CD4-positive, alpha-beta T cell treated with Interleukin-4 for 1 hour (primary cell): ENCODE measurements at regions not wholly inside any gene's neighbourhood (a gene's known extent, or its start where the extent isn't known, plus 50 kb on each side); places are given as distances from the start of the nearest gene placed in this dataset.

Source experiments
- DNase-seq, 2 donors: peaks; one replicate each; pipeline ENCODE4 v3.0.0-alpha.2; 2020 to 2022

DNA sequence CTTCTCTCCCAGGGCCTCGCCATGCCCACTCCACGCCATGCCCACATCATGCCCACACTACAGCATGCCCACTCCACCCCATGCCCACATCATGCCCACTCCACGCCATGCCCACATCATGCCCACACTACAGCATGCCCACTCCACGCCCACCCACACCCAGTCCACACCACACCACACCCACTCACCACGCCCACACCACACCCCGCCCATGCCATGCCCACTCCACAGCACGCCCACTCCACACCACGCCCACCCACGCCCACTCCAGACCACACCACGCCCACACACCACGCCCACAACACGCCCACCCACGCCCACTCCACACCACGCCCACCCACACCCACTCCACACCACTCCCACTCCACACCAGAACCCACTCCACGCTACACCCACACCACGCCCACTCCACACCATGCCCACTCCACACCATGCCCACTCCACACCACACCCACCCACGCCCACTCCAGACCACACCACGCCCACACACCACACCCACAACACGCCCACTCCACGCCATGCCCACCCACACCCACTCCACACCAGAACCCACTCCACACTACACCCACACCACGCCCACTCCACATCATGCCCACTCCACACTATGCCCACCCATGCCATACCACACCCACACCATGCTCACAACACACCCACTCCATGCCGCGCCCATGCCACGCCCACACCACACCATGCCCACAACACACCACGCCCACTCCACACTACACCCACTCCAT, 88.6 kb downstream of the ERMARD start:
- DNase-seq = no peak

DNA sequence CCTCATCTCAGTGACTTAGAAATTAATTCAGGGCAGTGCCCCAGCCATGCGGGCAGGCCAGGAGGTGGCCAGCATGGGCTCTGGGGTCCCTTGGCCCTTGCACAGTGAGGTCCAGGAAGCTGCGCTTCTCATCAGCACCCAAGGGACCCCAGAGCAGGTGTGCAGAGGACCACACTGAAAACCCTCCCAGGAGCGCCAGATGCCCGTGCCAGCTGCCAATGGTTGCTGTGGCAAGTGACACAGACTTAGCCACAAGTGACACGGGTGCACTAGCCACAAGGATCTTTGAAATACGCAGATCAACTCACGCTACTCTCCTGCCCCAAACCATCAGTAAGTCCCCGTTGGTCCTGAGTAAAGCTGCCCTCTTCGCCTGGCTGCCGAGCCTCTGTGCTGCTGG, 88.1 kb downstream of the ERMARD start:
- no peak for DNase-seq

DNA sequence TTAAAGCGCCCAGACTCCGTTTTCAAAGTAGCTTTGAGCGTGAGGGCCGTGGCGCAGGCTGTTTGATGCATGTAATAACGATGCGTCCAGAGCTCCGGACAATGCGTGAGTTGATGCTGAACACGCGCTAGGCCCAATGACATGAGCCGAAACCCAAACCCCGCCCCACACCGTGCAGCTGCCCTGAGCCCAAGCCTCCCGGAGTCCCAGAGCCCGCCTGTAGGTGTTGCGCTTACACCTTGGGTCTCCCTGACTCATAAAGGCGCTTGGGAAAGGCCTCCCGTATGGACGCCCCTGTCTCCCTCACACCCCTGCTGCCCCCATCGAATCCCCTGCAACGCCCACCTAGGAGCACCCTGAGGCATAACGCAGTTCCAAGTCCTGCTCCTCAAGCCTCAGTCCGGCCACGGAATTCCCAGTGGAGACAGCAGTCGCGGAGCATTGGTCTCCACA, 87.6 kb downstream of the ERMARD start:
- DNase-seq = no peak

DNA sequence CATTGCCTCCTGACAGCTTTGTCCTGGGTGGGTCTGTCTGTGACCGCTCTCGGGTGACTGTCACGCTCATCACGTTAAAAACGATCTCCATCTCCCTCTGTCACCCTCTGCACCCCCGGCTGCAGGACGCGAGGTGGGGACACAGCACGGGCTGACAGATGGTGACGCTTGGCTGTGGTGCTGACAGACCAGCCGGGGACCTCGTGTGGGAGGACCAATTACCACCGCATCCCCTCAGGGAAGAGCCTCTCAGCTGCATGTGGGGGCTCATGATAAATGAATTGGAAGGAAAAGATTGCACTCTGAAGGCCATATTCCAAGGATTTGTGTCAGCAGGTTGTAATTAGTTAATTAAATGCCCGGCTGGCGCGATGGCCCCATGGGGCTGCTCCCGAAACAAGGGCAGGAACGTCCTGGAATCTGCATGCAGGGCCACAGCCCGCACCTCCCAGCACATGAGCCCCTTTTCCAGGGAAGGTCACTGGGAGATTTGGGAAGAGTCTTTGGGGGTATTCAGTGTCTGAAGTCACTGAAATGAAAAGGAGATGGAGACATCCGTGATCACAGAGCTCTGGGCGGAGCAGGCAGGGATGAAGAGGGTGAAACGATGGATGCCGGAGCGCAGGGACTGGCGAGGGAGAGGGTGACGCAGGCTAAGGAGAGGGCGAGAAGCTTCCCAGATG, 87.1 kb downstream of the ERMARD start:
- DNase-seq = no peak

DNA sequence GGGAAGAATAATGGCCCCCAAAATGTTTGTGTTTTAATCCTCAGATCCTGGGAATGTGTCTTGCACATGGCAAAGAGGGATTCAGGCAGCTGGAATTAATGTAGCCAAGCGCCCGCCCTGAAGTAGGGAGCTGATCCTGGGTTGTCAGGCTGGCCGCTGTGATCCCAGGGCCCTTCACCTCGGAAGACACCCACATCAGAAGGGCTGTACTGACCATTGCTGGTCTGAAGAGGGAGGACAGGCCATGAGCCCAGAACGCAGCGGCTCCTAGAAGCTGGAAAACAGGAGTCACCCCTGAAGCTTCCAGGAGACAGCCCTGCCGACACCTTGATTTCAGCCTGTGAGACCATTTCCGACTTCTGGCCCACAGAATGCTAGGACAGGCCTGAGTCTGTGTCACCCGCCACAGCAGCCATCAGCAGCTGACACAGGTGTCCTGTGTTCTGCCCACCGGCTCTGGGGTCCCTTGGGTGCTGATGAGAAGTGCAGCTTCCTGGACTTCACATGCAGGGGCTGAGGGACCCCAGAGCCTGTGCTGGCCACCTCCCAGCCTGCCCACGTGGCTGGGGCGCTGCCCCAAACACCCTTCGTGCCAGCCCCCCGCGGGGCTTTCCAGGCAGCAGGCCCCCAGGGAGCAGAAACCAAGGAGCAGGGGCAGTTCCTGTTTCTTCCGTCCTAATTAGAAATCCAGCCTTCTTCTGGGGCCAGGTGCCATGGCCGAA, 86.3 kb downstream of the ERMARD start:
- DNase-seq = no peak

DNA sequence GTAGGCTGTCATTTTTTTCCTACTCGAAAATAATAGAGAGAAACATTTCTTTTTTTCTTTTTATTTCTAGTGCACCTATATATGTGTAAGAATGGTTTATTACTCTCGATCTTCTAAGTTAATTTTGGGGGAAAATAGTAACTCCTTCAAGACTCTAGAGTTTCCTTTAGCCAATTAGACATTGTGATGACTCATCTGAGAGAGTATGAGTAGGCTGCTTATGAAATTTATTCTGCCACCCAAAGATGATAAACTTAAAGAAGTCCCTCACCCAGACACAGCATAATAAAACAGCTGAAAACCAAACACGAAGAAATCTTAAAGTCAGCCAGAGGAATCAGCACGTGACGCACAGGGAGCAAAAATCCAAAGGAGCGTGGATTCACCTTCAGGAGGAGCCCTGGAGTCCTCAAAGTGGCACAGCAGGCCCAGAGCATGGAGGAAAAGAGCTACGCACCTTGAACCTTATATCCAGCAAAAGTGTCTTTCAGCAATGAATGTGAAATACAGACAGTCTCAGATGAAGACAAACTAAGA, 81.9 kb downstream of the ERMARD start:
- DNase-seq = no peak

DNA sequence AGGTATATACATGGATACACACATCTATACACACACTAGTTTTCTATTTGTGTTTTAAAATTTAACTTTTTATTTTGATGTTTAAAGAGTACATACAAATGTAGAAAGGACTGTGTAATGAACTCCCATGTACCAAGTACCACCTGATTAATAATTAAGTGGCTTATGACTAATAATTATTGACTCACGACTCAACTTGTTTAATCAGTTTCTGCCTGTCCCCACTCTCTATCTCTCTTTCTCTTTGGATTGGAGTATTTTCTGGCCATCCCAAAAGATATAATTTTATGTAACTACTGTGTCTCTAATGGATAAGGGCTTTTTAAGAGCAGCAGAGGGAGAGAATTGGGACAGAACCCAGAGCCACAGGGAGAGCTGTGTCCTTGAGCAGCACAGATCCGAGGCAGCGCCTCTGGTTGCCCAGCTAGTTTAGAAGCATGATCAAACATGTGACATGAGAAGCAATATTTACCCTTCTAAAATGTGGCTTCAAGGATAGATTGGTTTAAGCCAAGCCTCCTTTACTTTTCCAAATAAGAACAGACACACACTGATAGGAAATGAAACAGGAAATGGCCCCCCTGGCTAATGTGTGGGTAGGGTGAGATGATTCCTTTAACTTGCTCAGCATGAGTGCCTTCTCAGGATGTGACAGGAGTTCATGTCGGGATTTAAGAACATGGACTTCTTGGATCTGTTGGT, 81.0 kb downstream of the ERMARD start:
- no peak for DNase-seq

DNA sequence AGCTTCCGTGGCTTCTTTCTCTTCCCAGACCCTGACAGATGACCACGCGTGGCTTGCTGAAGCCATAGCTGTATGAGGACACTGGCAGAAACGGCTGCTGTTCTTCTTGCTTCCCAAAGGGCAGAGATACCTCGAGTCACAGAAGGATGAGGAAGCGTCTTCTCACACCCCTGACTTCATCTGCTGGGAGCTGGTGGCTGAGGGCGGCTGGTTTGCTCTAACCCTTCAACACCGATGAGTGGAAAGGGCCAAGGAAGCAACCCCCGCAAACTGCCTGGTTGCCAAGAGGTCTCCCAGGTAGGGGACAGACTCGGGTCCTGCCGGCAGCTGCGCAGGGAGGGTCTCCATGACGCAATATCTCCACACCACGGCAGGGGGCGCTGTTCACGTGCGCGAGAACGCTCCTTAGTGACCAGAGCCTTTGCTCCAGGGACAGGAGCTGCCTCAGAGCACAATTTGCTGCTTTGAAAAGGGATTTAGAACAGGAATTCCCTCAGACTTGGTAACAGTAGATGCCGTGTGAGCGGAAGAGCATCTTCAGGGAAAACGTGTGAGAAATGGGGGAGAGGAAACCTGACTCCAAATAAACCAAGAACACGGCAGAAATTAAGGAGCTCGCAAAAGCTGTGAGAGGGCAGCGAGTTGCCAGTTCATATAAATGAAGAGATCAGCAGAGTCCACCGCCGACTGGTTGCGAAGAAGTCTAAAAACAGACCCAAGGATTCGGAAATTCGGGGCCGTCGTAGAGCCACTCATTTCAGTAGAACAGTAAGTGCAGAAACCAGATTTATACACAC, 80.2 kb downstream of the ERMARD start:
- peak; percentile 52 to 64 for DNase-seq
